ENCODE measurements at regions not wholly inside any gene's neighbourhood (a gene's known extent, or its start where the extent isn't known, plus 50 kb on each side); places are given as distances from the start of the nearest gene placed in this dataset.

DNA sequence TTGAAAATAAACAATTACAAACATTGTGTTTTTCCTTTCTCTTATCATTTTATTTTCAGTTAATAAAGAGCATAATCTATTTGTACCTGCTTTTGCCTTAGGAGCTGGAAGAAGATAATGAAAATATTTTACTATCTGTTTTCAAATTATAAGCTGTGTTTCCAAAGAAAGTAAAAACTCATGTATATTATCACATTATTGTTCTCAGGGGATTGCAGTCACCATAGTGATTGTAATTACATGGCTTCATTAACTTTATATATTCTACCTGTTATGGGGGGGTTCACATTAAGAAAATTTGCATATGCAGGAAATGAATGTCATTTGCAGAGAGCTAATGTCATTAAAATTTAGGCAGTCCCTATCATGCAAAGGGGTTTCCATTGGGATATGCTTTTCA is 542.3 kb downstream of the NXPH1 start:
- Mint-ChIP-seq H3K27me3 (no peaks in the 10 kb centered on the region), H3K4me3 (no peak overlapping the region), H3K27ac (no peak overlapping the region), H3K4me1 (ENCODE audit: low read depth) (no peaks in the 10 kb centered on the region), H3K9me3 (peaks cover 6% of the 10 kb centered on the region), H3K36me3 (ENCODE audit: low read depth) (no peaks in the 10 kb centered on the region)
- DNase-seq: no peak

DNA sequence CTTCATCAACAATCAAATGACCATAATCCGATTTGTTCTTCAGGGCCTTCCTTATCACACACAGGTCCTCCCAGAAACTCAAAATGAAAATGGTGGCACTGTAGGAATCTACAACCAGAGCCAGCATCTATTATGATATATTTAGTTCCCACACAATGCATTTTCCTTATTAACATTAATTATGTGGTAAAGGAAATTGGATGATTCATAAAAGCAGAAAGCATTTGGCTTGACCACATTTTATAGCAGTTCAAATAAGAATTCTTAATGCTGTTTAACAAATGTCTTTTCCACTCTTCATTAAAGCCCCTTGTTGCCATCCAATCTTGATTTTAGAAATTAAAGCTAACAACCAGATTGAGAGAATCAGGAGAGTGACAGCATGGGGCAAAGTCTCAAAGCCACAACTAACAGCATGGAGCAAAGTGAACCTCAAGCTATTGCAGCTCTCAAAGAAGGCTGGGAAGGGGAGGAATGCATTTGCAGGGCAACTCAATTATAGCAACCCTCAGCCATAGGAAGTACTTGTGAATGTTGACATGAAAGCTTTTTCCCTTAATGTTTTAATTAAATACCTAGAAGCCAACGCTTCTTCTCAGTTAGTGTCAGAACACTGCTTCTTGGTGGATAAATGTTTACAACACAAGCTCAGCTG is 549.1 kb downstream of the NXPH1 start:
- no peaks in the 10 kb centered on the region for H3K4me1 Mint-ChIP-seq (ENCODE audit: low read depth)
- no peaks in the 10 kb centered on the region for H3K27me3 Mint-ChIP-seq
- peaks cover 8% of the 10 kb centered on the region for H3K9me3 Mint-ChIP-seq
- H3K27ac Mint-ChIP-seq: no peak overlapping the region
- no peak for DNase-seq
- H3K4me3 Mint-ChIP-seq: no peak overlapping the region
- no peaks in the 10 kb centered on the region for H3K36me3 Mint-ChIP-seq (ENCODE audit: low read depth)

DNA sequence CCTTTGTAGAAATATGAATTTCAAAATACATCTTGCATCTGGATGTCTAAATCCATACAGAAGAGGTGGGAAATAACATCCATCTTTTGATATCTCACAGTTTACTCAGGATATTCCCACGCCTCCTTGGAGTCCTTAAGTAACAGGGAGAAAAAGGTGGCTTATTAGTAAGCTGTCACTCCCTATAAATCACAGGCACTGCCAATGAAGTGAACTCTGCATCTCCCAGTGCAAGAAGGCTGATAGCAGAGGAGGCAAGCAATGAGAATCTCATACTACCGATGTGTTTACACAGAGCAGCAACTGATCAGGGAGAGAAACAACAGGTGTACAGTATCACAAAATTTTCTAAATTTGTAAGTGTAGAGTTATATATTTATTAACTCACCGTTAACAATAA is 551.8 kb downstream of the NXPH1 start:
- no peak overlapping the region for H3K4me3 Mint-ChIP-seq
- no peaks in the 10 kb centered on the region for H3K36me3 Mint-ChIP-seq (ENCODE audit: low read depth)
- H3K9me3 Mint-ChIP-seq: peaks cover 6% of the 10 kb centered on the region
- DNase-seq: no peak
- no peaks in the 10 kb centered on the region for H3K27me3 Mint-ChIP-seq
- no peaks in the 10 kb centered on the region for H3K4me1 Mint-ChIP-seq (ENCODE audit: low read depth)
- H3K27ac Mint-ChIP-seq: no peak overlapping the region

DNA sequence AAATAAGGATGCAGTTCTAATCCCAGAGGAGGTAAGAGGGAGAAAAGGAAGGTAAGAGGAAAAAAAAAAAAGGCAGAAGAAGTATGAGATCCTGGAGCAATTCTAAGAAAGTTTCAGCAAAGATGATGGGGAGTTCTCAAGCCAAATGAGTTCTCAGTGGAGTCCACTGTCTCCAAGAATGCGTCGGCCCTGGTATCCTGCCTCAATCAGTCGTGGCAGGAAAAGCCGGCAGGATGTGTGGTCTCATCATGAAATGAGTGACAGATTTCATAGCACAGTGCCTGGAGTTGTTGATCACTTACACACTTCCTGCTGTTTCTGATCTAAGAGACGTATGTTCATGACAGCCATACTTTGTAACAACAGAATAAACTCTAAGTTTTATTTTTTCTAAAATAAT is 554.9 kb downstream of the NXPH1 start:
- Mint-ChIP-seq H3K27ac (no peak overlapping the region), H3K4me1 (ENCODE audit: low read depth) (no peaks in the 10 kb centered on the region), H3K9me3 (peaks cover 7% of the 10 kb centered on the region), H3K36me3 (ENCODE audit: low read depth) (no peaks in the 10 kb centered on the region), H3K4me3 (no peak overlapping the region), H3K27me3 (no peaks in the 10 kb centered on the region)
- no peak for DNase-seq

DNA sequence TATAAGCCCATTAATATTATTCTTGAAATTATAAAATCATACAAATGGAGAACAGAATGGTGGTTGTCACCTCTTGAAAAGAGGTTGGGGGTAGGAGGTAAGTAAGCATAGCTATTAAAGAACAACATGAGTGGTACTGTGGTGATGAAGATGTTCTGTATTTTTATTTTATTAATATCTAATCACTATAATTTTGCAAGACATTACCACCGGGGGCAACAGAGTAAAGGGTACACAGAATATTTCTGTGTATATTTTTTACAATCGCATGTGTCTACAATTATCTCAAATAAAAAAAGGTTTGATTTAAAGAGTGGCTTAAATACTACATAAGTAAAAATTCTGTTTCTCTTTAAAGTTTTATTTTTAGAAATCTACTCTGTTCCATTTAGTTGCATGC is 557.8 kb downstream of the NXPH1 start:
- Mint-ChIP-seq H3K4me3 (no peak overlapping the region), H3K27ac (no peak overlapping the region), H3K9me3 (peaks cover 11% of the 10 kb centered on the region), H3K27me3 (no peaks in the 10 kb centered on the region), H3K36me3 (ENCODE audit: low read depth) (no peaks in the 10 kb centered on the region), H3K4me1 (ENCODE audit: low read depth) (no peaks in the 10 kb centered on the region)
- no peak for DNase-seq

DNA sequence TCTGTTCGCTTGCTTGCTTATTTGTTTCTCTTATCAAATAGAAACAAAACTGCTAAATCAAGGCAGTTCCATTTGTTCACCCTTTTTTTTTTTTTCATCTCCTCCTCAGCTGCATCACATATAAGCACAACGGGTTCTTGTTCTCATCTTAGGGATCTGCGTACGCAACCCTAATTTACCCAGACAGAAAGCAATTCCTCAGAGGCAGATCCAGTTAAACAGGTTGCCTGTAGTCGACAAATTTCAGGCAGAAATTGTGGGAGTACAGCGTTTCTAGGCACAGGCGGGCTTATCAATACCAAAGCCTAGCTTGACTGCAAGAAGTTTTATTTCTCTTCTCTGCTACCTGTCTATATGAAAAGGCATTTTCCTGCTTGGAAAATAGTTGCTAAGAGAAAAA is 565.4 kb downstream of the NXPH1 start:
- Mint-ChIP-seq H3K36me3 (ENCODE audit: low read depth) (no peaks in the 10 kb centered on the region), H3K4me1 (ENCODE audit: low read depth) (no peaks in the 10 kb centered on the region)

DNA sequence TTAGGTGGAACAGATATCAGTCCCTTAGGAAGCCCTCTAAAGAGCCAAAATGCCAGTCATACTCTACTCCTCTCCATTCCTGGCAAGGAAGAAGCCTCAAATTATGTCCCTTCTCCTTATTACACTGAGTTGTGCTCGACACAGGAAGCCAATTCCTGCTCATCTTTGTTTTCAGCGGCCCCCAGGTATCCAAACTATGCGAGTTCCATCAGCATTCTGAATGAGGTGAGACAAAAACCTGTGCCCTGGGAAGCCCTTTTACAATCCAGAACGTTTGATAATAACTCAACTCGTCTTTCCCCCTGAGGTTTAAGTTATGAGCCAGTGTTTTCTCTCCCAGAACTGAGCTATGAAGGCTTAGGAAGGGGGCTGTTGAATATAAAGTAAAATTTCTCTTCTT is 580.5 kb downstream of the NXPH1 start:
- no peak overlapping the region for H3K27ac Mint-ChIP-seq

More for the DNA sequence above, 565.4 kb downstream of the NXPH1 start:
- H3K9me3 Mint-ChIP-seq: peaks cover 11% of the 10 kb centered on the region
- H3K27me3 Mint-ChIP-seq: no peaks in the 10 kb centered on the region
- no peak overlapping the region for H3K4me3 Mint-ChIP-seq
- no peak for DNase-seq
- no peak overlapping the region for H3K27ac Mint-ChIP-seq

DNA sequence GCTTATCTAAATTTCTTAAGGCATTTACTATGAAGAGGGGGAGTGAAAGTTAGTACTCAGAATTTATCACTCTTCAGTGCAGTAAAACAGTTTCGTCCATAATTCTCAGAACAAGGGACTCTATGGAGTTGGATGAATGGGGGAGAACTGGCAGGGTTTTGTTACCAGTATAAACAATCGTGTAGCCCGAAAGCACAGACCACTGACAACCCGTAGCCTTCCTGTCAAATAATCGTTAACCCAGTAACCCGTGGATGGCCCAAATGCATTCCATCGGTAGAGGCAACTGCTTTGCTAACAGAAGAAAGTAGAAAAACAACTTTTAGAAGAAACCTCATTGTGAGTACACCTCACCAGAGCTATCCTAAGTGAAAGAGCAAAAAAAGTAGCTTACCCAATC is 583.9 kb downstream of the NXPH1 start:
- H3K36me3 Mint-ChIP-seq (ENCODE audit: low read depth): no peaks in the 10 kb centered on the region
- no peak overlapping the region for H3K4me3 Mint-ChIP-seq
- H3K27ac Mint-ChIP-seq: no peak overlapping the region
- DNase-seq: no peak
- H3K9me3 Mint-ChIP-seq: peaks cover 17% of the 10 kb centered on the region
- H3K27me3 Mint-ChIP-seq: no peaks in the 10 kb centered on the region
- H3K4me1 Mint-ChIP-seq (ENCODE audit: low read depth): no peaks in the 10 kb centered on the region

More for the DNA sequence above, 580.5 kb downstream of the NXPH1 start:
- no peak overlapping the region for H3K4me3 Mint-ChIP-seq
- no peaks in the 10 kb centered on the region for H3K36me3 Mint-ChIP-seq (ENCODE audit: low read depth)
- no peaks in the 10 kb centered on the region for H3K4me1 Mint-ChIP-seq (ENCODE audit: low read depth)
- no peak for DNase-seq
- peaks cover 23% of the 10 kb centered on the region for H3K9me3 Mint-ChIP-seq
- H3K27me3 Mint-ChIP-seq: no peaks in the 10 kb centered on the region

DNA sequence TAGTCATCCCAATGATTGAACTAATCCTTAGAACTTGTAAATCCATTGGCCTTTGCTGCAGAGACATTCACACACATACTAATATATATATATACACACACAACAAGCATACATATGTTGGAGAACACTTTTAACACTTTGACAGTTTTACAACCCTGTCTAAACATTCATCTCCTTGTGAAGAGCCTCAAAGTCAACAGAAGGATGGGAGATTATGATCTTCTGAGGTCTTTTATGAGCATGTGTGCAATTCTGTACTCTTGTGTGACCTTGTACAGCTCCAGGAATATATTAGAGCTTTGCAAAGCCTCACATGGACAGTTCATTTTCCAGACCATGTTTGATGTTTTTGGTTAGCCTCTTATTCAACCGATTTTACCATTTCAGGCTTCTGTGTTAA is 589.0 kb downstream of the NXPH1 start:
- peaks cover 4% of the 10 kb centered on the region for H3K9me3 Mint-ChIP-seq
- H3K27me3 Mint-ChIP-seq: no peaks in the 10 kb centered on the region
- no peaks in the 10 kb centered on the region for H3K4me1 Mint-ChIP-seq (ENCODE audit: low read depth)
- H3K4me3 Mint-ChIP-seq: no peak overlapping the region
- H3K36me3 Mint-ChIP-seq (ENCODE audit: low read depth): no peaks in the 10 kb centered on the region
- H3K27ac Mint-ChIP-seq: no peak overlapping the region
- DNase-seq: no peak

DNA sequence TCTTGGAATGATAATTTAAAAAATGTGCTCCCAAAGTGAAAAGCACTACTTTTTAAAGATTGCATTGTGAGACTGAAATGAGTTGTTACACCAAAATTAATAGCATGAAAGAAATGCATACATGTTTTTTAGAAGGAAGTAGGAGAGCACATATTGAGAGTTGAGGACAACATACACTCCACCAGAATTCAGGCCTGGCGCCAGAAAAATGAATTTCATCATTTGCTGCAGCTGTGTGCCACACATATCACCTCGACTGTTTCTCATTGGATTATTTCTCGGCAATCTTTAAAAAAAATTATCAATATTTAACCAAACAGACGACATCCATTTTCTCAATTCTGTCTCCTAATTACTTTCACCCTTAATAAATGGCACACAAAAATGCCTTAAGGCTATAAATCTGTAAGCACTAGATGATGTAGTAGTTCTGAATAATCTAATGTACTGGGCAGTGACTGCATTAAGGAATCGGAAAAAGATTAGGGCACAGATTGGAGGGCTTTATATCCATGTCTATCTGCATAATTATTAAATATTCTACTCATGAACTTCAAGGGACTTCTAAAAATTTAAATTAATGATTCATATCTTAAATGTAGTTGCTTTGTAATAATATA is 590.4 kb downstream of the NXPH1 start:
- Mint-ChIP-seq H3K36me3 (ENCODE audit: low read depth) (no peaks in the 10 kb centered on the region), H3K4me1 (ENCODE audit: low read depth) (no peaks in the 10 kb centered on the region), H3K9me3 (peaks cover 9% of the 10 kb centered on the region), H3K27ac (no peak overlapping the region), H3K4me3 (no peak overlapping the region), H3K27me3 (no peaks in the 10 kb centered on the region)
- DNase-seq: no peak

DNA sequence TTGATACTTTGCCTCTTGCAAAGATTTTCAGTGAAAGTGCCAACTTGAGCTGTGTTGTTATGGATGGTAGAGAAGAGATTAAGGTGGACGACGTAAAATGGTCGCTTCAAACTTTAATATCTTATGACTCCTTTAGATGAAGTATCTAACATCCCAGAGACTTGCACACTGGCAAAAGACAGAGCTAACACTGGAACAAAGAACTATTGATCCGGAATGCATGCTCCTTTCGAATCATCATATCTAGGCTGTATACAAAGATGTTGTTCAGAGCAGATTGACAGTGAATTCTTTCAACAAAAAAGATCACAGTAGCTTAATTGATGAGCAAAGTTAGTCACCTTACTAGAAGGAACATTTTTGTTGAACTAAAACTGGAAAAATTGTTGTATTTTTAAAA is 592.7 kb downstream of the NXPH1 start:
- Mint-ChIP-seq H3K4me3 (no peak overlapping the region), H3K9me3 (peaks cover 12% of the 10 kb centered on the region), H3K27ac (no peak overlapping the region), H3K36me3 (ENCODE audit: low read depth) (no peaks in the 10 kb centered on the region), H3K4me1 (ENCODE audit: low read depth) (no peaks in the 10 kb centered on the region), H3K27me3 (no peaks in the 10 kb centered on the region)
- DNase-seq: no peak

DNA sequence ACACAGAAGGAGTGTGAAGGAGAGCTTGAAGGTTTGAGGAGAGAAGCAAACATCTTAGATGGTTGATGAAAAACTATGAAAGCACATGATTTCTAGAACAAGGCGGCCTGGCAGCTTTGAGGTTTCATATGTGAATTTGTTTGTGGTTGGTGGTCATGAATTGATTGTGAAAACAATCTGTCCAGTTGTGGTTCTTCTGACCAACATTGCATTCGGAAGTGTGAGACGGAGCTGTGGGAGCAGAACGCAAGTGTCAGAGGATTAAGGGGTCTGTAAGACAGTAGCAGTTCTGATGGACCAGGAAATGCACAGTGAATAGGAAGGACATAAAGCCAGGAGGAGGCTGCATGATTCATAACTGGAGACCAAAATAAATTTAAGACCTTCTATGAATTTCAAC is 594.6 kb downstream of the NXPH1 start:
- DNase-seq: no peak
- H3K27me3 Mint-ChIP-seq: no peaks in the 10 kb centered on the region
- H3K4me1 Mint-ChIP-seq (ENCODE audit: low read depth): no peaks in the 10 kb centered on the region
- no peak overlapping the region for H3K27ac Mint-ChIP-seq
- peaks cover 15% of the 10 kb centered on the region for H3K9me3 Mint-ChIP-seq
- H3K36me3 Mint-ChIP-seq (ENCODE audit: low read depth): no peaks in the 10 kb centered on the region
- no peak overlapping the region for H3K4me3 Mint-ChIP-seq

DNA sequence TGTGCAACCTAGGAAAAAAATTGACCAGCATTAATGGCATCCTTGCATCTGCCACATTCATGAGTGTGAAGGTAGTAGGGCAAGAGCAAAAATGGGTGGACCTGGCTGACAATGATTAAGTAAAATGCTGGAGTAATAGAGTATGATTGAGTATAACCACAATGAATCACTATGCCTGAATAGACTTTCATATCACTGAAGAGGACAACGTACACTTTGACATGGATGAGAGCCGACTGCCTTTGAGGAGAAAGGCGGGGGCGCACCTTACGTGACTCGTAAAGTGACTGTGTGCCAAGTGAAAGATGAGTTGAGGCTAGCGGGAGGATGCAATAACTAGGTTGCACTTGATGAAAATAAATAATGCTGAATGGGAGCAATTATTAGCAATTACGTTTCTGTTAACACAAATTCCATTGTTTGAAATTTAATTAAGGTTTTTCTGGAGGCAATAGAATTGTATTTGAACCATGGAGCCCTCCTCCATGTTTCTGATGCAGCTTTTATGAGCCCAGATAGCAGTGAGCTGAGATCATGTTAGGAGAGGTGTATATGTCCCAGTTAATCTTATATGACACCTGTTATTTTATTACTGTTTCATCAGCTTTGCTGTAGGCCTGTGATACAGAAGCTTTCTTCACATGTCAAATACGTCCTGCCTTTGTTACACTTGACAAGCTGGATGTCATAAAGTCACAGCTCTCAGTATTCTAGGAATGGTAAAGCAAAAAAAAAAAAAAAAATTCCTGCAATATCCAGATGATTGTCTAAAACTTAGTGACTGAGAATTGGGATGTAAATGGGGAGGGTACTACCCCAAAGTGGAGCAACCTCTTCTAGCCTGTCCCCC is 596.5 kb downstream of the NXPH1 start:
- no peak overlapping the region for H3K27ac Mint-ChIP-seq
- no peaks in the 10 kb centered on the region for H3K36me3 Mint-ChIP-seq (ENCODE audit: low read depth)
- H3K9me3 Mint-ChIP-seq: peaks cover 15% of the 10 kb centered on the region
- no peaks in the 10 kb centered on the region for H3K4me1 Mint-ChIP-seq (ENCODE audit: low read depth)
- DNase-seq: no peak
- H3K27me3 Mint-ChIP-seq: no peaks in the 10 kb centered on the region
- H3K4me3 Mint-ChIP-seq: no peak overlapping the region

DNA sequence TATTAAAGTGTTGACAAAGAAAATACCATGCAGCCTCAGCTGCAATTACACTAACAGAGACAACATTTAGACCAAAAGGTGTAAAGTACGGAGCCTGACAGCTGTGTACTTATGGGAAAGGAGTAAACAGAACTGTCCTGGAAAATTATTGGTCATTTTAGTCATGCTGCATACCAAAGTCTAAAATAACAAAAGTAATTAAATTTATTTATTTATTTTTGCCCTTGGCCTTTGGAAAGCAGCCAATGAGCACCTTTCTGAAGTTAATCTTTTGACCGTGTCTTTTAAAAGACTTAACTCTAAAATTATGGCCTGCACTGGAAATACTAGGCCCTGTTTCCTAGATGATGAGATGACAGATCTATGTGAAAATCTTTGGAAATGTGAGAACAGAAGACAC is 597.6 kb downstream of the NXPH1 start:
- H3K36me3 Mint-ChIP-seq (ENCODE audit: low read depth): no peaks in the 10 kb centered on the region
- no peak overlapping the region for H3K27ac Mint-ChIP-seq
- H3K27me3 Mint-ChIP-seq: no peaks in the 10 kb centered on the region
- no peak overlapping the region for H3K4me3 Mint-ChIP-seq
- H3K9me3 Mint-ChIP-seq: peaks cover 18% of the 10 kb centered on the region
- no peak for DNase-seq
- H3K4me1 Mint-ChIP-seq (ENCODE audit: low read depth): no peaks in the 10 kb centered on the region

DNA sequence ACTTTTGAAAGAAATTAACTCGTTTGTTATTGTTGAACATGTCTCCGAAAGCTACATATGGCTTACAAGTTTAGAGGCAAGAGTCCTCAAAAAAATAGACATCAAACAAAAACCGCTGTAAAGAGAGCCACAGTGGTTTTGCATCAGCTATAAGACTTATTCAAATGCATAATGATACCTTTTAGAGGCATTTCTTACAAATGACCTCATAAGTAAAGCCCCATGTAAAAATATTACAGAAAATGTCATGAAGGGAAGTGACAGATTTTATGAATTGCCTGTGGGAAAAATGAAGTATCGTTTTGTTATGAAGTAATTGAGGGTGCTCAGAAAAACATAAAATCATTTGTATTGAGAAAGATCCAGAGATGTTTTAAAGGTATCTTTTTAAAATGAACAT is 598.0 kb downstream of the NXPH1 start:
- DNase-seq: no peak
- H3K36me3 Mint-ChIP-seq (ENCODE audit: low read depth): no peaks in the 10 kb centered on the region
- H3K9me3 Mint-ChIP-seq: peaks cover 18% of the 10 kb centered on the region
- H3K4me1 Mint-ChIP-seq (ENCODE audit: low read depth): no peaks in the 10 kb centered on the region
- H3K4me3 Mint-ChIP-seq: no peak overlapping the region
- H3K27ac Mint-ChIP-seq: no peak overlapping the region
- no peaks in the 10 kb centered on the region for H3K27me3 Mint-ChIP-seq

All from activated T-cell treated with anti-CD3 and anti-CD28 coated beads, Interleukin-2, amount 50 U/mL, for 24 hours (primary cell).